ENCODE measurements at regions not wholly inside any gene's neighbourhood (a gene's known extent, or its start where the extent isn't known, plus 50 kb on each side); places are given as distances from the start of the nearest gene placed in this dataset.

GRCh38 chr6:90865513-90865912 lies 278.6 kb upstream of the MAP3K7 start:
- POLR2A ChIA-PET (ENCODE audit: partially characterized antibody): no interaction called here
- H2BK120ac ChIP-seq (replicated peaks; ENCODE audit: low read depth, low read length): no peak overlapping the region

More at GRCh38 chr6:90865513-90865912, 278.6 kb upstream of the MAP3K7 start:
- no peak overlapping the region for H3K27ac ChIP-seq (ENCODE audit: low read depth, low read length)
- H3K79me2 ChIP-seq (ENCODE audit: control insufficient read depth in 1 of 2, insufficient read depth in 2 of 2, low read length in 2 of 2): no peaks in the 10 kb centered on the region
- no peaks in the 10 kb centered on the region for H4K20me1 ChIP-seq (replicated peaks in 1 of 2; ENCODE audit: control insufficient read depth in 1 of 2, insufficient read depth in 2 of 2, low read length in 2 of 2)
- H3K9ac ChIP-seq (replicated peaks in 1 of 4; ENCODE audit: extremely low read depth in 1 of 4, low read depth in 3 of 4, low read length in 3 of 4): no peak overlapping the region
- H3K9me3 ChIP-seq (ENCODE audit: insufficient read depth in 2 of 2, low read depth in 1 of 2, low read length in 1 of 2): no peaks in the 10 kb centered on the region
- H4K5ac ChIP-seq (ENCODE audit: insufficient read length, low read depth, low read length): no peak overlapping the region
- no peak overlapping the region for H3K4ac ChIP-seq (replicated peaks; ENCODE audit: insufficient read length, low read depth, low read length)
- H3K14ac ChIP-seq (ENCODE audit: insufficient read length): no peak overlapping the region
- no peak overlapping the region for H2BK15ac ChIP-seq (ENCODE audit: low read length)
- no peak overlapping the region for H3K56ac ChIP-seq (replicated peaks; ENCODE audit: insufficient read length, low read depth, low read length)
- no peak overlapping the region for H3K23ac ChIP-seq (ENCODE audit: insufficient read length)
- H3K36me3 ChIP-seq (ENCODE audit: control insufficient read depth in 2 of 4, insufficient read depth in 4 of 4, low read length in 3 of 4): no peaks in the 10 kb centered on the region
- no peak overlapping the region for H2AFZ ChIP-seq (ENCODE audit: low read length)
- H3K79me1 ChIP-seq (ENCODE audit: low read depth, low read length): no peaks in the 10 kb centered on the region
- no peak overlapping the region for H4K91ac ChIP-seq (replicated peaks; ENCODE audit: insufficient read length, low read length)
- H2BK5ac ChIP-seq (ENCODE audit: low read depth, low read length): no peak overlapping the region
- no peak for DNase-seq (ENCODE audit: low read depth in 1 of 2, low spot score in 2 of 2)
- no peak for TF ChIP-seq TBP (IDR thresholded peaks at IDR 0.05; ENCODE audit: low read depth, low read length)
- TF ChIP-seq HDAC2 (IDR thresholded peaks at IDR 0.05; ENCODE audit: borderline replicate concordance in 1 of 2, low read depth in 2 of 2, low read length in 2 of 2): no peak
- TF ChIP-seq KDM1A (IDR thresholded peaks at IDR 0.05; ENCODE audit: borderline replicate concordance, low read length): no peak
- no peak for TF ChIP-seq CBX5 (IDR thresholded peaks at IDR 0.05; ENCODE audit: low read depth, low read length)
- TF ChIP-seq, protein P1, sequence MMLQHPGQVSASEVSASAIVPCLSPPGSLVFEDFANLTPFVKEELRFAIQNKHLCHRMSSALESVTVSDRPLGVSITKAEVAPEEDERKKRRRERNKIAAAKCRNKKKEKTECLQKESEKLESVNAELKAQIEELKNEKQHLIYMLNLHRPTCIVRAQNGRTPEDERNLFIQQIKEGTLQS (IDR thresholded peaks at IDR 0.05; ENCODE audit: insufficient read depth, low read depth, low read length): no peak
- TF ChIP-seq TCF12 (IDR thresholded peaks at IDR 0.05; ENCODE audit: low read depth, low read length): no peak
- TF ChIP-seq FOSL1 (IDR thresholded peaks at IDR 0.05; ENCODE audit: insufficient read depth, low read depth, low read length): no peak
- TF ChIP-seq MAFK (IDR thresholded peaks at IDR 0.05; ENCODE audit: low read depth, low read length): no peak
- TF ChIP-seq SP2 (IDR thresholded peaks at IDR 0.05; ENCODE audit: low read length): no peak
- no peak for TF ChIP-seq SP1 (IDR thresholded peaks at IDR 0.05; ENCODE audit: low read depth, low read length)
- no peak for TF ChIP-seq RBBP5 (IDR thresholded peaks at IDR 0.05; ENCODE audit: borderline replicate concordance, low read depth, low read length)
- no peak for TF ChIP-seq PHF8 (conservative IDR thresholded peaks at IDR 0.05; ENCODE audit: low read depth, low read length)
- no peak for TF ChIP-seq GTF2F1 (IDR thresholded peaks at IDR 0.05; ENCODE audit: borderline replicate concordance, low read depth, low read length)
- no peak for TF ChIP-seq KDM4A (IDR thresholded peaks at IDR 0.05; ENCODE audit: low read depth, low read length, severe bottlenecking)
- TF ChIP-seq CTBP2 (IDR thresholded peaks at IDR 0.05; ENCODE audit: borderline replicate concordance, insufficient read depth, insufficient read length, low read length): no peak
- H3K18ac ChIP-seq (ENCODE audit: extremely low read depth, low read length): no peak overlapping the region
- no peaks in the 10 kb centered on the region for H3K27me3 ChIP-seq (replicated peaks in 1 of 4; ENCODE audit: control insufficient read depth in 3 of 4, extremely low read depth in 1 of 4, insufficient read depth in 3 of 4, low read length in 3 of 4)
- H3K4me3 ChIP-seq (ENCODE audit: extremely low read depth in 1 of 4, insufficient read depth in 2 of 4, low read depth in 3 of 4, low read length in 4 of 4): no peak overlapping the region
- H2BK12ac ChIP-seq (ENCODE audit: low read depth, low read length): no peak overlapping the region
- no peak overlapping the region for H2BK20ac ChIP-seq (ENCODE audit: low read length)
- H3K23me2 ChIP-seq (ENCODE audit: low read depth, low read length): no peaks in the 10 kb centered on the region; the same call in 1 of the 2 replicates
- no peak overlapping the region for H3K4me2 ChIP-seq (ENCODE audit: insufficient read depth in 1 of 2, low read depth in 2 of 2, low read length in 2 of 2)
- CTCF ChIA-PET (ENCODE audit: partially characterized antibody): interaction anchor here (0.7 to 1.3 kb wide), 2 partner anchors 9 to 11 kb away, joined by 3 read pairs; no protein-coding TSS in a partner anchor
- H4K8ac ChIP-seq (ENCODE audit: extremely low read depth, insufficient read depth, low read length): no peak overlapping the region
- no peak for FAIRE-seq
- H2AK5ac ChIP-seq (ENCODE audit: low read depth, low read length): no peak overlapping the region
- WGBS, 2 experiments (ENCODE audit: extremely low coverage in 1 of 2, insufficient coverage in 1 of 2, insufficient read length in 1 of 2, insufficient replicate concordance in 2 of 2, low coverage in 1 of 2, low lambda C conversion rate in 2 of 2, missing lambda C conversion rate in 1 of 2): 92 to 100% methylated on average over 1 to 3 of the region's 3 CpGs
- H3K4me1 ChIP-seq (replicated peaks in 1 of 4; ENCODE audit: control insufficient read depth in 3 of 4, insufficient read depth in 4 of 4, low read length in 3 of 4): no peaks in the 10 kb centered on the region

All from H1 (cell line).